OCI-M2 (cell line): ENCODE measurements at regions not wholly inside any gene's neighbourhood (a gene's known extent, or its start where the extent isn't known, plus 50 kb on each side); places are given as distances from the start of the nearest gene placed in this dataset.
"Not testable (repeated sequence)": the region's sequence is repeated elsewhere in the genome, so short reads cannot be mapped to it uniquely, and the experiment has no call there.

Experiments
- DNase-seq: peaks from one replicate; lab custom pipeline; 2025; ENCODE audit not compliant: unreplicated experiment; lab: John Stamatoyannopoulos, UW

DNA sequence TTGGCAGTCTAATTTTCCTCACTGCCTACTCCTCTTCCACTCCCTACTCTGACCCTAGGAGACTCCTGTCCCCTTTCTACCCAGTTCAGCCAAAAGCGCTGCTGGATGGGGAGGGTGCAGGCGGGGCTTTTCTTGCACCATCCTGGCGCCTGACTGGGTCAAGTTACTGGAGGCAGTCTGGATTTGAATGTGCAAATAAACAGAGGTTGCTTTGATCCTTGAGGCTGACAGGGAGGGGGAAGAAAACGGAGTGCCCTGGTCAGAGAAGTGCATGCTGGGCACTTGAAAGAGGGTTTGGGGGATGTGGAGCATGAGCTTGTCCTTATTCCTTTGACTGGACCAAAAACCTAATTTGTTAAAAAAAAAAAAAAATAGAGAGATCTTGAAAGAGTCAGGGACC, 76.8 kb upstream of the SOX13 start:
- DNase-seq, result no peak

DNA sequence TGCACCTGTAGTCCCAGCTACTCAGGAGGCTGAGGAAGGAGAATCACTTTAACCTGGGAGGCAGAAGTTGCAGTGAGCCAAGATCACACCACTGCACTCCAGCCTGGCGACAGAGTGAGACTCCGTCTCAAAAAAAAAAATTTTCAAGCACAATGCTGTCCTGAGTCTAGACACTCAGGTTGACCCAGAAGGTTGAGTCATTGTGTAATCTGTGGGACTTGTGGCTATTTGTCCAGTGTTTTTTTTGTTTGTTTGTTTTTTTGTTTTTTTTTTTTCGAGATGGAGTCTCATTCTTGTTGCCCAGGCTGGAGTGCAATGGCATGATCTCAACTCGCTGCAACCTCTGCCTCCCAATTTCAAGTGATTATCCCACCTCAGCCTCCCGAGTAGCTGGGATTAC, 74.3 kb upstream of the SOX13 start:
- DNase-seq, result not testable (repeated sequence)

DNA sequence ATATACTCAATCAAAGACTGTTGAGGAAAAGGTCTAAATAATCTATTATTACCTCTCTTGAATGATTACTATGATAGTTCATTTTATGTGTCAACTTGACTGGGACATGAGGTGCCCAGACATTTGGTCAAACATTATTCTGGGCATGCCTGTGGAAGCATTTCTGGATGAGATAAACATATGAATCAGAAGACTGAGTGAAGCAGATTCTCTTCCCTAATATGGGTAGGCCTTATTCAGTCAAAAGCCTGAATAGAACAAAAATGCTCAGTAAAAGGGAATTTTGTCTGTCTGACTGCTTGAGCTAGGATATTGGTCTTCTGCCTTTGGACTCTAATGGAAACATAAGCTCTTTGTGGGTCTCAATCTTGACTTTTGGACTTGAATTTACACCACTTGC, 73.3 kb upstream of the SOX13 start:
- DNase-seq, result no peak

DNA sequence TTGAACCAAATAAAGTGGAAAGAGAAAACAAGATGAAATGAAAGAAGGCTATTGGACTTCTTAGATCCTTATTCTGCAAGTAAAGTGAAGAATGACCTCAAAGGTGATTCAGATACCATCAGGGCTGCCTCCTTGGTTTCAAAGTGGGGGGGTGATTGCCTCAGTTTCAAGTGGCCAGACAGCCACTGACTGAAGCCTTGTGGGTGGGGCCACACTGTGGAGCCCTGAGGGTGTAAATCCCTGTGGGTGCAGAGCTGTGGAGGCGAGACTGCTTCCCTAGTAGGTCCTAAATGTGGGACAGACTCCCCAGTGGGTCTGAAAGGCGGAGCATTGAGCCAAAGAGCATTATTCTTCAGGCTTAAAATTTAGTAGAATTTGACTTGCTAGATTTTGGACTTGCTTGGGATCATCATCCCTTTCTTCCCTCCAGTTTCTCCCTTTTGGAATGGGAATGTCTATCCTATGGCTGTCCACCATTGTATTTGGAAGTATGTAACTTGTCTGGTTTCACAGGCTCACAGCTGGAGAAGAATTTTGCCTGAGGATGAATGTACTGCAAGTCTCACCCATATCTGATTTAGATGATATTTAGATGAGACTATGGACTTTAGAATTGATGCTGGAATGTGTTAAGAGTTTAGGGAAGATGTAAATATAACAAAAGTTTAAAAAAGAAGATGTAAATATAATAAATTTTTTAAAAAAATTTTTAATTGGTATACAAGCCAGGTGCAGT, 71.6 kb upstream of the SOX13 start:
- no peak for DNase-seq

DNA sequence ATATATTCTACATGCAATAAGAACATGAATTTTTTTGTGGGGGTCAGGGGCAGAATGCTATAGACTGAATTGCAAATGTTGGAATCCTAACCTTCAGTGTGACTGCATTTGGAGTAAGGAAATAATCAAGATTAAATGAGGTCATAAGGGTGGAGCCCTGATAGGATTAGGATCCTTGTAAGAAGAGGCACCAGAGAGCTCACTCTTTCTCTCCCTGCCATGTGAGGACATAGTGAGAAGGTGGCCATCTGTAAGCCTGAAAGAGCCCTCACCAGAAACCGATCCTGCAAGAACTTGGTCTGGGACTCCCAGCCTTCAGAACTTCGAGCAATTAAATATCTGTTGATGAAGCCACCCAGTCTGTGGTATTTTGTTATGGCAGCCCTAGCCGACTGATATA, 70.3 kb upstream of the SOX13 start:
- DNase-seq, result no peak

DNA sequence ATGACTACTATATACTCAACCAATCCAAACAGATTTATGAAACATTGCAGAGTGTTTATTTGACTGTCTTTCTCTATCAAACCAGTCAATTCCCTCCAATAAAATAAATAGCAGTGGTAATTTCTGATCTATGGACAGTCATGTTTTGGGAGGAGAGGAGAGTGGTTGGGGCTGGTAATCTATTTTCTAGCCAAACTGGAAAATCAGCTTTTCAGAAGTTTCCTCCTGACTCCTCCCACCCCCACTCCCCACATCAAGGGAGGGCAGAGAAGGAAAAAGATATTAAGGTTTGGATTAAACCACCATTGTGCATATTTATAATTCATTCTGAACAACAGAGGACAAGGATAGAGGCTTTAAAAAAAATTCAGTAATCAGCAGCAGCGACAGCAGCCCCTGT, 69.4 kb upstream of the SOX13 start:
- DNase-seq, result peak; percentile 49

DNA sequence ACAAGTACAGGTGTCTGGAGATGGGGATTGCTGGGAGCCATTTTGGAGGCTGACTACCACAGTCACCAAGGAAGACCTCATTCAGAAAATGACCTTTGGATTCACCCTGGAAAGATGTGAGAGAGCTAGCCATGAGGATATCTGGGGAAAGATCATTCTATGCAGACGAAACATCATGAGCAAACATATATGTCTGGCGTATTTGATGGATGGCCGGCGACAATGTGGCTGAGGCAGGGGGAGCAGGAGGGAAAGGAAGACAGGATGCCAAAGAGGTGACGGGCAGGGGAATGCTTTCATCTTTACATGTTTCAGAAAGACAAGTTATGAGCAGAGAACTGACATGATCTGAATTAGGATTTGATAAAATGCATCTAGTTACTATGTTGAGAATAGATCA, 61.5 kb upstream of the SOX13 start:
- DNase-seq, result no peak

DNA sequence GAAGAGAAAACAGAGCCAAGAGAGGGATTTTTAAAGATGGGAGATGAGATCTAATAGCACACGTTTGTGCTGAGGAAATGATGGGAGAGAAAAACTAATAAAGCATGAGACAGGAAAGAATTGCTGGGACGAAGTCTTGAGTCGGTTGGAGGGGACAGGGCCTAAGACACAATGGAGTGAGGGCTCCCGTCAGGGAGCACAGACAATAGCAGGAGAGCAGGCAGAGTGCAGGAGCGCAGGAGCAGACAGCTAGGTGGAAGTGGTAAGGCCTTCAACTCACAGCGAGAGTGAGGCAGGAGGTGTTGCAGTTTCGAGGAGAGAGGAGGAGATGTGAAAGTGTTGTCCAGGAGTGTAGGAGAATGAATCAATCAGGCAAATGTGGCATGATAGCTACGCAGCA, 59.9 kb upstream of the SOX13 start:
- DNase-seq, result no peak

DNA sequence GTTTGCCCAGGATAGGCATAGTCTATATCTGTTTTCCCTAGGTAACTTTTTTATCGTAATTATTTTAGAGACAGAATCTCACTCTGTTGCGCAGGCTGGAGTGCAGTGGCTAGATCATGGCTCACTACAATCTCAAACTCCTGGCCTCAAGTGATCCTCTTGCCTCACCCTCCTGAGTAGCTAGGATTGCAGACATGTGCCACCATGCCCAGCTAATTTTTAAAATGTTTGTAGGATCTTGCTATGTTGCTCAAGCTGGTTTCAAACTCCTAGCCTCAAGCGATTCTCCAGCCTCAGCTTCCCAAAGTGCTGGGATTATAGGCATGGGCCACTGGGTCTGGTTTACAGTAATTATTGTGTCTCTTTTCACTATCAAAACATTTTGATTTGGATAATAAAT, 58.6 kb upstream of the SOX13 start:
- no peak for DNase-seq

DNA sequence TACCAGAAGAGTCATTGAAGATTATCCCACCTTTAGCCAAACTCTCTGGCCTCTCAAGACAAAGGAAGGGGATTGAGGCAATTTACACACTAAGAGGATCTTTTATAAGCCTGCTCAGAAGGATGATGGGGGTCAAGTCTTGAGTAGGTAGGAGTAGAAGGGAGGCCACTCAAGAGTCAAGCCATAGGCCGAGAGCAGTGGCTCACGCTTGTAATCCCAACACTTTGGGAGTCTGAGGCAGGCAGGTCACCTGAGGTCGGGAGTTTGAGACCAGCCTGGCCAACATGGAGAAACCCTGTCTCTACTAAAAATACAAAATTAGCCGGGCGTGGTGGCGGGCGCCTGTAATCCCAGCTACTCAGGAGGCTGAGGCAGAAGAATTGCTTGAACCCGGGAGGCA, 58.0 kb upstream of the SOX13 start:
- not testable (repeated sequence) for DNase-seq

DNA sequence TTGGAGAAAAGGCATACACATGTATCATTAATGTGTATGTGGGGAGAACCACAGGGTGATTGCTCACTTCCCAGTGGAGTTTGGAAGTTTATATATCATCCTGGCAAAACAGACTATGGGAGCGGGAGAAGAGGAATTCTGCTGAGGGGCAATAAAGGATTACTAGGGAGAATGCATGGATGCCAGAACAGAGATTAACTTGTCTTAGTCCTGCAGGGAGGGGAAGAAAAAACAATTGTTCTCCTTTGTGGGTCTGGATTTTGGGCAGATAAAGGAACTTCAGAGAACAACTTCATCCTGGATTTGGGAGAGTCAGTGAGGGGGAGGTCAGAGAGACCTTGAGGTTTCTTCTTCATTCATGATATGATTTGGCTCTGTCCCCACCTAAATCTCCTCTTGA, 55.9 kb upstream of the SOX13 start:
- no peak for DNase-seq

DNA sequence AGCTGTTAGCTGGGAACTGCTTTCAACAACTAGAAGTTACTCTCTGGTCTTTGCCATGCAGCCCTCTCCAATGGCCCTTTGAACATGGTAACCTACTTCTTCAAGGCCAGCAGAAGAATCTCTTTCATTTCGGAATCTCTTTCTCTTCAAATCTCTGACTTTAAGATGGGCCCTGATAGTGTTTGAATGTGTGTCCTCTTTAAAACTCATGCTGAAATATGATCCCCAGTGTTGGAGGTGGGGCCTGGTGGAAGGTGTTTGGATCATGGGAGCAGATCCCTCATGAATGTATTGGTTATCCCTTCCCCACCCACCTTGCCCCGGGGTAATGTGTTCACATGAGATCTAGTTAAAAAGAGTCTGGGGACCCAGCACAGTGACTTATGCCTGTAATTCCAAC, 54.5 kb upstream of the SOX13 start:
- DNase-seq, result no peak
